ENCODE measurements at regions not wholly inside any gene's neighbourhood (a gene's known extent, or its start where the extent isn't known, plus 50 kb on each side); places are given as distances from the start of the nearest gene placed in this dataset.

- no peak for DNase-seq
- in situ Hi-C loops (cut with HindIII; ENCODE audit: low pct_ligation_motif_present, low pct_unique_long_range_greater_than_20kb, low sequenced_read_pairs) = no loop called here
Measured at GRCh38 chr21:24316277-24316922, 1290.9 kb downstream of the MRPL39 start.

- no peak for DNase-seq
- in situ Hi-C loops (cut with HindIII; ENCODE audit: low pct_ligation_motif_present, low pct_unique_long_range_greater_than_20kb, low sequenced_read_pairs) = no loop called here
Measured at GRCh38 chr21:24310788-24311187, 1296.5 kb downstream of the MRPL39 start.

- DNase-seq = no peak
- in situ Hi-C loops (cut with HindIII; ENCODE audit: low pct_ligation_motif_present, low pct_unique_long_range_greater_than_20kb, low sequenced_read_pairs) = no loop called here
Measured at GRCh38 chr21:24308183-24308582, 1299.1 kb downstream of the MRPL39 start.

- in situ Hi-C loops (cut with HindIII; ENCODE audit: low pct_ligation_motif_present, low pct_unique_long_range_greater_than_20kb, low sequenced_read_pairs) = no loop called here
- DNase-seq = no peak
Measured at GRCh38 chr21:24302400-24302799, 1304.9 kb downstream of the MRPL39 start.

- no peak for DNase-seq
- in situ Hi-C loops (cut with HindIII; ENCODE audit: low pct_ligation_motif_present, low pct_unique_long_range_greater_than_20kb, low sequenced_read_pairs) = no loop called here
Measured at GRCh38 chr21:24298040-24298439, 1309.2 kb downstream of the MRPL39 start.

- in situ Hi-C loops (cut with HindIII; ENCODE audit: low pct_ligation_motif_present, low pct_unique_long_range_greater_than_20kb, low sequenced_read_pairs) = no loop called here
- no peak for DNase-seq
Measured at GRCh38 chr21:24294171-24294570, 1313.1 kb downstream of the MRPL39 start.

GRCh38 chr21:24290151-24290833 lies 1317.0 kb downstream of the MRPL39 start:
- in situ Hi-C loops (cut with HindIII; ENCODE audit: low pct_ligation_motif_present, low pct_unique_long_range_greater_than_20kb, low sequenced_read_pairs) = no loop called here
- no peak for DNase-seq

- in situ Hi-C loops (cut with HindIII; ENCODE audit: low pct_ligation_motif_present, low pct_unique_long_range_greater_than_20kb, low sequenced_read_pairs) = no loop called here
- no peak for DNase-seq
Measured at GRCh38 chr21:24289539-24289938, 1317.7 kb downstream of the MRPL39 start.

- DNase-seq = no peak
- in situ Hi-C loops (cut with HindIII; ENCODE audit: low pct_ligation_motif_present, low pct_unique_long_range_greater_than_20kb, low sequenced_read_pairs) = no loop called here
Measured at GRCh38 chr21:24280596-24280995, 1326.7 kb downstream of the MRPL39 start.

GRCh38 chr21:24278711-24279110 lies 1328.6 kb downstream of the MRPL39 start:
- DNase-seq = no peak
- in situ Hi-C loops (cut with HindIII; ENCODE audit: low pct_ligation_motif_present, low pct_unique_long_range_greater_than_20kb, low sequenced_read_pairs) = no loop called here

GRCh38 chr21:24276204-24276603 lies 1331.1 kb downstream of the MRPL39 start:
- in situ Hi-C loops (cut with HindIII; ENCODE audit: low pct_ligation_motif_present, low pct_unique_long_range_greater_than_20kb, low sequenced_read_pairs) = no loop called here
- DNase-seq = no peak

GRCh38 chr21:24275616-24276015 lies 1331.7 kb downstream of the MRPL39 start:
- no peak for DNase-seq
- in situ Hi-C loops (cut with HindIII; ENCODE audit: low pct_ligation_motif_present, low pct_unique_long_range_greater_than_20kb, low sequenced_read_pairs) = no loop called here

- in situ Hi-C loops (cut with HindIII; ENCODE audit: low pct_ligation_motif_present, low pct_unique_long_range_greater_than_20kb, low sequenced_read_pairs) = no loop called here
- no peak for DNase-seq
Measured at GRCh38 chr21:24272521-24272938, 1334.8 kb downstream of the MRPL39 start.

GRCh38 chr21:24265987-24266386 lies 1341.3 kb downstream of the MRPL39 start:
- in situ Hi-C loops (cut with HindIII; ENCODE audit: low pct_ligation_motif_present, low pct_unique_long_range_greater_than_20kb, low sequenced_read_pairs) = no loop called here

GRCh38 chr21:24260751-24261150 lies 1346.5 kb downstream of the MRPL39 start:
- DNase-seq = no peak
- in situ Hi-C loops (cut with HindIII; ENCODE audit: low pct_ligation_motif_present, low pct_unique_long_range_greater_than_20kb, low sequenced_read_pairs) = no loop called here

More at GRCh38 chr21:24265987-24266386, 1341.3 kb downstream of the MRPL39 start:
- no peak for DNase-seq

GRCh38 chr21:24259241-24259640 lies 1348.0 kb downstream of the MRPL39 start:
- in situ Hi-C loops (cut with HindIII; ENCODE audit: low pct_ligation_motif_present, low pct_unique_long_range_greater_than_20kb, low sequenced_read_pairs) = no loop called here
- no peak for DNase-seq

- in situ Hi-C loops (cut with HindIII; ENCODE audit: low pct_ligation_motif_present, low pct_unique_long_range_greater_than_20kb, low sequenced_read_pairs) = no loop called here
Measured at GRCh38 chr21:24255591-24255990, 1351.7 kb downstream of the MRPL39 start.

GRCh38 chr21:24225431-24225830 lies 1381.8 kb downstream of the MRPL39 start:
- no peak for DNase-seq
- in situ Hi-C loops (cut with HindIII; ENCODE audit: low pct_ligation_motif_present, low pct_unique_long_range_greater_than_20kb, low sequenced_read_pairs) = no loop called here

More at GRCh38 chr21:24255591-24255990, 1351.7 kb downstream of the MRPL39 start:
- no peak for DNase-seq

GRCh38 chr21:24224422-24224821 lies 1382.9 kb downstream of the MRPL39 start:
- in situ Hi-C loops (cut with HindIII; ENCODE audit: low pct_ligation_motif_present, low pct_unique_long_range_greater_than_20kb, low sequenced_read_pairs) = no loop called here

GRCh38 chr21:24223624-24224023 lies 1383.7 kb downstream of the MRPL39 start:
- in situ Hi-C loops (cut with HindIII; ENCODE audit: low pct_ligation_motif_present, low pct_unique_long_range_greater_than_20kb, low sequenced_read_pairs) = no loop called here
- DNase-seq = no peak

More at GRCh38 chr21:24224422-24224821, 1382.9 kb downstream of the MRPL39 start:
- DNase-seq = no peak

Measured in ACHN (cell line).